GM23338 (cell line): ENCODE measurements at regions not wholly inside any gene's neighbourhood (a gene's known extent, or its start where the extent isn't known, plus 50 kb on each side); places are given as distances from the start of the nearest gene placed in this dataset.
A peak's percentile ranks its signal among the peaks of the same experiment; 100 is the strongest.

Experiments
- ATAC-seq: fragments of 200-7000 bp; cut with Tn5 transposase; 3 replicates; pipeline ENCODE4 v1.9.1; 2020
- DNase-seq: peaks from one replicate; pipeline ENCODE4 v3.0.0-alpha.2; 2015; ENCODE audit warnings: low spot score
- H2AFZ ChIP-seq: fragments of 200-600 bp; sonication (generic); 2 replicates; pipeline ENCODE4 v1.8.0; 2016; ENCODE audit warnings: antibody characterized with exemption, mild to moderate bottlenecking, moderate library complexity
- H3F3A ChIP-seq: fragments of 200-600 bp; sonication (generic); replicated peaks from 2 replicates; pipeline ENCODE4 v1.8.0; 2017; ENCODE audit warnings: antibody characterized with exemption, mixed run types, low read depth
- H3K27ac ChIP-seq: fragments of 200-600 bp; sonication (generic); 2 replicates; pipeline ENCODE4 v1.6.1; 2016; ENCODE audit warnings: low read depth
- H3K27me3 ChIP-seq: fragments of 200-600 bp; sonication (generic); 2 replicates; pipeline ENCODE4 v1.8.0; 2016; ENCODE audit warnings: mild to moderate bottlenecking, mixed run types, moderate library complexity; ENCODE audit not compliant: insufficient read depth
- H3K36me3 ChIP-seq: fragments of 200-600 bp; sonication (generic); 2 replicates; pipeline ENCODE4 v1.8.0; 2016; ENCODE audit warnings: mild to moderate bottlenecking; ENCODE audit not compliant: insufficient read depth
- H3K4me1 ChIP-seq: fragments of 200-600 bp; sonication (generic); 2 replicates; pipeline ENCODE4 v1.8.0; 2016; ENCODE audit warnings: mild to moderate bottlenecking, moderate library complexity; ENCODE audit not compliant: insufficient read depth
- H3K4me2 ChIP-seq: fragments of 200-600 bp; sonication (generic); 2 replicates; pipeline ENCODE4 v1.7.1; 2017; ENCODE audit warnings: mixed run types
- H3K4me3 ChIP-seq: fragments of 200-600 bp; sonication (generic); 2 replicates; pipeline ENCODE4 v1.6.1; 2016; ENCODE audit warnings: mixed run types
- H3K79me2 ChIP-seq: fragments of 200-600 bp; sonication (generic); replicated peaks from 2 replicates; pipeline ENCODE4 v1.8.0; 2017; ENCODE audit warnings: mild to moderate bottlenecking; ENCODE audit not compliant: insufficient read depth
- H3K9me2 ChIP-seq: fragments of 200-600 bp; sonication (generic); 2 replicates; pipeline ENCODE4 v1.8.0; 2017; ENCODE audit not compliant: insufficient read depth
- H4K20me1 ChIP-seq: fragments of 200-600 bp; sonication (generic); replicated peaks from 2 replicates; pipeline ENCODE4 v1.8.0; 2017; ENCODE audit warnings: mild to moderate bottlenecking; ENCODE audit not compliant: insufficient read depth
- H3K27ac Mint-ChIP-seq: 2 replicates; pipeline ENCODE4 v1.8.0; 2020; ENCODE audit warnings: inconsistent platforms, mild to moderate bottlenecking, moderate library complexity, mixed read lengths
- H3K27me3 Mint-ChIP-seq: 3 replicates; pipeline ENCODE4 v1.8.0; 2022; ENCODE audit warnings: low read depth, mild to moderate bottlenecking, moderate library complexity, mixed read lengths, inconsistent platforms; ENCODE audit not compliant: insufficient read depth, poor library complexity
- H3K36me3 Mint-ChIP-seq: 3 replicates; pipeline ENCODE4 v1.8.0; 2021; ENCODE audit warnings: low read depth, mild to moderate bottlenecking, inconsistent platforms, moderate library complexity, mixed read lengths
- H3K4me1 Mint-ChIP-seq: 3 replicates; pipeline ENCODE4 v1.8.0; 2020; ENCODE audit warnings: mild to moderate bottlenecking, inconsistent platforms, mixed read lengths
- H3K4me3 Mint-ChIP-seq: 3 replicates; pipeline ENCODE4 v1.8.0; 2021; ENCODE audit warnings: moderate library complexity, mild to moderate bottlenecking, inconsistent platforms, mixed read lengths
- H3K9me3 Mint-ChIP-seq: 3 replicates; pipeline ENCODE4 v1.8.0; 2020; ENCODE audit warnings: moderate library complexity, mild to moderate bottlenecking, inconsistent platforms, mixed read lengths
- CTCF ChIP-seq, 2 experiments: fragments of 200-600 bp in 1 of 2; sonication (generic) in 1 of 2; conservative IDR thresholded peaks; 2 replicates each; pipeline versions ENCODE4 v1.5.1 to v1.6.1; 2016 to 2017; ENCODE audit warnings: antibody characterized with exemption in 2 of 2, low read depth in 2 of 2, mild to moderate bottlenecking in 2 of 2, moderate library complexity in 1 of 2
- ETS1 ChIP-seq: IDR thresholded peaks from 2 replicates; pipeline ENCODE4 v1.6.1; 2016; ENCODE audit warnings: antibody characterized with exemption
- EZH2 ChIP-seq: fragments of 200-600 bp; sonication (generic); IDR thresholded peaks from one replicate; pipeline ENCODE4 v1.8.0; 2017; ENCODE audit warnings: antibody characterized with exemption, mild to moderate bottlenecking, low read depth; ENCODE audit not compliant: unreplicated experiment
- JUNB ChIP-seq: IDR thresholded peaks from one replicate; pipeline ENCODE4 v1.6.1; 2016; ENCODE audit warnings: antibody characterized with exemption; ENCODE audit not compliant: unreplicated experiment
- NANOG ChIP-seq: IDR thresholded peaks from 2 replicates; pipeline ENCODE4 v1.6.1; 2016; ENCODE audit warnings: antibody characterized with exemption, borderline replicate concordance
- POLR2AphosphoS5 ChIP-seq: IDR thresholded peaks from 2 replicates; pipeline ENCODE4 v1.6.1; 2016; ENCODE audit warnings: antibody characterized with exemption, low read depth
- REST ChIP-seq: IDR thresholded peaks from one replicate; pipeline ENCODE4 v1.6.1; 2018; ENCODE audit warnings: antibody characterized with exemption; ENCODE audit not compliant: unreplicated experiment
- STAT1 ChIP-seq: IDR thresholded peaks from one replicate; pipeline ENCODE4 v1.6.1; 2016; ENCODE audit warnings: antibody characterized with exemption; ENCODE audit not compliant: unreplicated experiment
- ZNF331 ChIP-seq: fragments of 250-450 bp; sonication (Bioruptor Pico); IDR thresholded peaks from 2 replicates; pipeline ENCODE4 v1.5.0; 2020; ENCODE audit warnings: low read depth, mild to moderate bottlenecking, moderate library complexity

- TF ChIP-seq REST: no peak
- TF ChIP-seq STAT1: no peak
- TF ChIP-seq EZH2: no peak
- no peak for TF ChIP-seq JUNB
- TF ChIP-seq NANOG: no peak
- no peak for TF ChIP-seq POLR2AphosphoS5
These were observed 63.2 kb upstream of the EXOC6 start (continued) for GRCh38 chr10:92785118-92785517.

- Mint-ChIP-seq H3K4me3 (no peak overlapping the region; the same call in 2 of the 3 replicates), H3K4me1 (peaks cover 28% of the 10 kb centered on the region), H3K9me3 (no peaks in the 10 kb centered on the region), H3K27ac (no peak overlapping the region), H3K27me3 (peaks cover 5% of the 10 kb centered on the region), H3K36me3 (no peaks in the 10 kb centered on the region; the same call in 2 of the 3 replicates)
- peak overlapping the region; percentile 65 for H2AFZ ChIP-seq
- H3F3A ChIP-seq: no peaks in the 10 kb centered on the region
- H3K9me2 ChIP-seq: peaks cover 4% of the 10 kb centered on the region; the same call in 1 of the 2 replicates
- H4K20me1 ChIP-seq: no peaks in the 10 kb centered on the region
- H3K27ac ChIP-seq: no peak overlapping the region
- TF ChIP-seq CTCF (conservative IDR thresholded peaks at IDR 0.05; ENCODE audit: low read depth in 2 of 2) (0 out of 4 replicates have a peak, but pooled peaks of 1 of the 2 experiments have one; percentile 22), JUNB (no peak)
- peak overlapping the region; percentile 33; the same call in 1 of the 2 replicates for H3K4me2 ChIP-seq
- H3K79me2 ChIP-seq: no peaks in the 10 kb centered on the region
- H3K27me3 ChIP-seq: no peaks in the 10 kb centered on the region
- ATAC-seq (peak; percentile 82), DNase-seq (peak; percentile 54)
- peaks cover 21% of the 10 kb centered on the region for H3K4me1 ChIP-seq
- no peak overlapping the region for H3K4me3 ChIP-seq
- no peaks in the 10 kb centered on the region for H3K36me3 ChIP-seq
These were observed 60.7 kb upstream of the EXOC6 start for GRCh38 chr10:92787557-92788152.

- H3K4me1 Mint-ChIP-seq: peaks cover 28% of the 10 kb centered on the region
- no peaks in the 10 kb centered on the region for H3K36me3 ChIP-seq
- no peak for DNase-seq
- H4K20me1 ChIP-seq: no peaks in the 10 kb centered on the region
- H3K79me2 ChIP-seq: no peaks in the 10 kb centered on the region
- ATAC-seq: no peak
- no peak overlapping the region for H2AFZ ChIP-seq
- no peak overlapping the region for H3K4me2 ChIP-seq
- H3K27ac Mint-ChIP-seq: no peak overlapping the region
- H3K27me3 ChIP-seq: no peaks in the 10 kb centered on the region
- H3K36me3 Mint-ChIP-seq: no peaks in the 10 kb centered on the region; the same call in 2 of the 3 replicates
- H3K9me3 Mint-ChIP-seq: no peaks in the 10 kb centered on the region
- no peak overlapping the region for H3K4me3 ChIP-seq
- H3F3A ChIP-seq: no peaks in the 10 kb centered on the region
- peaks cover 4% of the 10 kb centered on the region; the same call in 1 of the 2 replicates for H3K9me2 ChIP-seq
- H3K27ac ChIP-seq: no peak overlapping the region
- H3K4me1 ChIP-seq: peaks cover 21% of the 10 kb centered on the region
- H3K4me3 Mint-ChIP-seq: no peak overlapping the region
- H3K27me3 Mint-ChIP-seq: peaks cover 5% of the 10 kb centered on the region
- TF ChIP-seq ZNF331 (CRISPR knock-in tag): no peak
- TF ChIP-seq NANOG: no peak
- TF ChIP-seq STAT1: no peak
- TF ChIP-seq POLR2AphosphoS5: no peak
- TF ChIP-seq ETS1: no peak
- no peak for TF ChIP-seq REST
These were observed 59.3 kb upstream of the EXOC6 start for GRCh38 chr10:92789067-92789466.
